Cardiac muscle cell (in vitro differentiated cells and primary cell): ENCODE measurements at regions not wholly inside any gene's neighbourhood (a gene's known extent, or its start where the extent isn't known, plus 50 kb on each side); places are given as distances from the start of the nearest gene placed in this dataset.

Source experiments
- DNase-seq, 2 donors: peaks; one replicate each; pipeline versions ENCODE4 v3.0.0 to v3.0.0-alpha.2; 2010 to 2017; ENCODE audit warnings: low read depth in 1 of 2, low spot score in 1 of 2
- H3K27ac ChIP-seq: fragments of 200-600 bp; sonication (generic); 2 replicates; pipeline ENCODE4 v1.5.1; 2016
- H3K27me3 ChIP-seq: fragments of 200-600 bp; sonication (generic); 2 replicates; pipeline ENCODE4 v1.6.0; 2016; ENCODE audit warnings: control low read depth
- H3K36me3 ChIP-seq: fragments of 200-600 bp; sonication (generic); 2 replicates; pipeline ENCODE4 v1.5.1; 2016; ENCODE audit warnings: control low read depth
- H3K4me1 ChIP-seq: fragments of 200-600 bp; sonication (generic); 2 replicates; pipeline ENCODE4 v1.8.1; 2017; ENCODE audit warnings: low read depth, mild to moderate bottlenecking, mixed run types
- H3K4me3 ChIP-seq: fragments of 200-600 bp; sonication (generic); 2 replicates; pipeline ENCODE4 v1.5.1; 2016; ENCODE audit warnings: mild to moderate bottlenecking
- H3K9me3 ChIP-seq: fragments of 200-600 bp; sonication (generic); 2 replicates; pipeline ENCODE4 v1.5.1; 2017; ENCODE audit warnings: low read depth, mild to moderate bottlenecking, control low read depth
- TF ChIP-seq, protein P1 (sequence below): IDR thresholded peaks from 2 replicates; pipeline ENCODE4 v1.5.1; 2012; ENCODE audit warnings: low read depth, mild to moderate bottlenecking, low read length

DNA sequence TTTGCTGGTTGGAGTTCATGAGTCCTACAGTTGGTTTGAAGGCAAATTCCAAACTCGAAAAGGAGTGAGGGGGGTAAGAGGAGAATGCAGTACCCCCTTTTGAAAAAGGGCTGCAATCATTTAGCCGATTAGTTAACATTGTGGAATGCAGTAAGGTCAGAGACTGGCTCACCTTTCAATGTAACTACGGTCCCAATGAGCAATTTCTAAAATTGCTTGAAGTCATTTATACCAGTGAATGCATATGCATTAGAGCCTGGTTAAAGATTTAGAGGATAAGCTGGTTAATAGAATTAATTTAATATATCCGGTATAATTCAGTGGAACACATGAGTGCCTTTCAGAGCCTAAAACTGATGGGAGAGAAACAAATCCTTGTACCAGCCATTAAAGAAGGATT is 172.6 kb upstream of the PAPPA start:
- Histone ChIP-seq H3K4me3 (no peak overlapping the region), H3K9me3 (no peaks in the 10 kb centered on the region), H3K36me3 (no peaks in the 10 kb centered on the region), H3K27me3 (no peaks in the 10 kb centered on the region), H3K27ac (no peak overlapping the region), H3K4me1 (no peaks in the 10 kb centered on the region)
- DNase-seq, result no peak
- TF ChIP-seq, protein P1, sequence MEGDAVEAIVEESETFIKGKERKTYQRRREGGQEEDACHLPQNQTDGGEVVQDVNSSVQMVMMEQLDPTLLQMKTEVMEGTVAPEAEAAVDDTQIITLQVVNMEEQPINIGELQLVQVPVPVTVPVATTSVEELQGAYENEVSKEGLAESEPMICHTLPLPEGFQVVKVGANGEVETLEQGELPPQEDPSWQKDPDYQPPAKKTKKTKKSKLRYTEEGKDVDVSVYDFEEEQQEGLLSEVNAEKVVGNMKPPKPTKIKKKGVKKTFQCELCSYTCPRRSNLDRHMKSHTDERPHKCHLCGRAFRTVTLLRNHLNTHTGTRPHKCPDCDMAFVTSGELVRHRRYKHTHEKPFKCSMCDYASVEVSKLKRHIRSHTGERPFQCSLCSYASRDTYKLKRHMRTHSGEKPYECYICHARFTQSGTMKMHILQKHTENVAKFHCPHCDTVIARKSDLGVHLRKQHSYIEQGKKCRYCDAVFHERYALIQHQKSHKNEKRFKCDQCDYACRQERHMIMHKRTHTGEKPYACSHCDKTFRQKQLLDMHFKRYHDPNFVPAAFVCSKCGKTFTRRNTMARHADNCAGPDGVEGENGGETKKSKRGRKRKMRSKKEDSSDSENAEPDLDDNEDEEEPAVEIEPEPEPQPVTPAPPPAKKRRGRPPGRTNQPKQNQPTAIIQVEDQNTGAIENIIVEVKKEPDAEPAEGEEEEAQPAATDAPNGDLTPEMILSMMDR, result no peak

- no peak overlapping the region for H3K4me3 ChIP-seq
- H3K27me3 ChIP-seq, result no peaks in the 10 kb centered on the region
- no peak for DNase-seq
- TF ChIP-seq, protein P1, result no peak
- no peaks in the 10 kb centered on the region for H3K4me1 ChIP-seq
- H3K9me3 ChIP-seq, result no peaks in the 10 kb centered on the region
- H3K36me3 ChIP-seq, result no peaks in the 10 kb centered on the region
- no peak overlapping the region for H3K27ac ChIP-seq
Measured at GRCh38 chr9:115983366-115983765, 170.2 kb upstream of the PAPPA start.

DNA sequence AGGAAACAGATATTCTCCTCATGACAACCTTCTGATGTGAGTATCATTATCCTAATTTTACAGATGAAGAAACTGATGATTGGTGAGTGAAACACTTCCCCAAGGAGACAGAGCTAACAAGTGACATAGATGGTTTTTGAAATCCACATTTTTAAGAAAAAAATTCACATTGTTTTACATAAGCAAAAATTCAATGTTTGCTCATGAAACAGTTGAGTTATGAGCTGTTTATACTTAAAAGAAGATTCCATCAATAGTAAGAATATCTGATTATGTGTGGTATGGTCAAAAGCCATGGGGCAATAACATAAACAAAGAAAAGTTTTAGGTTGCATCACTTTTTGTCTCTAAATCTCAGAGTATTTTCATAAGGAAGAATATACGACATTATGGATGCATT is 167.9 kb upstream of the PAPPA start:
- TF ChIP-seq, protein P1, result no peak

DNA sequence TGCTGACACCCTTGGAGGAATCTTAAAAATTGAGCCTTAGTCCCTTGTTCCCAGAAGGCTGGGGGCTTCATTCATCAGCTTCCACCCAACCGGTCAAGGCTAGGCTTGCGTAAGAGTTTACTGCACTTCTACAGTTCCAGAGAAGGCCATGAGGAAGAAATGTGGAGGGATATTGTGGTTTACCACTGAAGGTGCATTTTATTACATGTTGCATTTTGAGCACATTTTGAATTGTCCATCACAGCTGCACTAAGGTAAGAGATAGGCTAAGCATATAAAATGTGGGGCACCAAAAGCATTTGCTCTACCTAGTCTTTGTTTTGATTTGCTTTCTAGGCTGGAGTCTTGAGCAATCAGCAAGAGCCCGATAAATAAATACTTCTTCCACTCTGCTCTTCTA is 167.1 kb upstream of the PAPPA start:
- H3K27me3 ChIP-seq, result no peaks in the 10 kb centered on the region
- H3K4me1 ChIP-seq, result no peaks in the 10 kb centered on the region
- TF ChIP-seq, protein P1, result no peak

More for the DNA sequence above, 167.9 kb upstream of the PAPPA start:
- H3K4me1 ChIP-seq, result no peaks in the 10 kb centered on the region
- H3K4me3 ChIP-seq, result no peak overlapping the region
- H3K9me3 ChIP-seq, result no peaks in the 10 kb centered on the region
- no peaks in the 10 kb centered on the region for H3K27me3 ChIP-seq
- H3K27ac ChIP-seq, result no peak overlapping the region
- H3K36me3 ChIP-seq, result no peaks in the 10 kb centered on the region
- DNase-seq, result no peak

GRCh38 chr9:115988701-115989100 is 164.9 kb upstream of the PAPPA start:
- Histone ChIP-seq H3K27ac (no peak overlapping the region), H3K36me3 (no peaks in the 10 kb centered on the region), H3K4me3 (no peak overlapping the region), H3K9me3 (no peaks in the 10 kb centered on the region), H3K27me3 (no peaks in the 10 kb centered on the region), H3K4me1 (no peaks in the 10 kb centered on the region)
- no peak for DNase-seq
- TF ChIP-seq, protein P1, result no peak

More for the DNA sequence above, 167.1 kb upstream of the PAPPA start:
- Histone ChIP-seq H3K36me3 (no peaks in the 10 kb centered on the region), H3K4me3 (no peak overlapping the region), H3K27ac (no peak overlapping the region), H3K9me3 (no peaks in the 10 kb centered on the region)
- no peak for DNase-seq

DNA sequence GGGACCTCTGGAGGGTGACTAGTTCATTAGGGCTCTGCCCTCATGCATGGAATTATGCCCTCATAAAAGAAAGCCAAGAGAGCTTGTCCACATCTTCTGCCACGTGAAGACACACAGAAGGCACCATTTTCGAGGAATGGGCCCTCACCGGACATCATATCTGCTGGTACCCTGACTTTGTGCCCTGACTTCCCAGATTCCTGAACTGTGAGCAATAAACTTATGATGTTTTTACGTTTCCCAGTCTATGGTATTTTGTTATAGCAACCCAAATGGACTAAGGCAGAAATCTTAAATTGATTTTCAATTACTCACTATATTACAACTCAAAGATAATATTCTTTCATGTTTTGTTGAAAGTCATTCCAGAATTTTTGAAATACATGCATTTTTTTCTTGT is 163.8 kb upstream of the PAPPA start:
- Histone ChIP-seq H3K27me3 (no peaks in the 10 kb centered on the region), H3K4me3 (no peak overlapping the region), H3K36me3 (no peaks in the 10 kb centered on the region), H3K4me1 (no peaks in the 10 kb centered on the region), H3K9me3 (no peaks in the 10 kb centered on the region), H3K27ac (no peak overlapping the region)
- no peak for DNase-seq
- TF ChIP-seq, protein P1, result no peak
